ENCODE measurements at regions not wholly inside any gene's neighbourhood (a gene's known extent, or its start where the extent isn't known, plus 50 kb on each side); places are given as distances from the start of the nearest gene placed in this dataset.

DNA sequence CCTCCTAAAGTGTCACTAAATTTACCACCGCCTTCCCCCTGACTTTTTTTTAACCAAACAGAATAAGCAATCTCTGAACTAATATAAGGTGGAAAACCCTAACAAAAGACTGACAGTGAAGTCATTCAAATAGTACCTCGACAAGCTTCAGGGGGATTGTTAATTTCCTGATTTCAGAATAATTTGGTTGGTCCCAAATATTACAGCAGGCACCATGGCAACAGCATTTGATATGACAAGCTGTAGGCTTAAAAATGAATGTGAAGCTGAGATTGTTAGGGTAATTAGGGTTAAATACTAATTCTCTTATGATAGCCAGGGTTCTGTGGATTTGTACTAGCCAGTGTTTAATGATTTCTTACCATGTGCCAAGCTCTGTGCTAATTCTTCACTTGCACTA, 63.5 kb upstream of the GOLGA8B start:
- no peak for TF ChIP-seq POLR2A (IDR thresholded peaks at IDR 0.05; ENCODE audit: low read length)
- no peak for TF ChIP-seq GATA1 (IDR thresholded peaks at IDR 0.05; ENCODE audit: low read depth, low read length)
